Activated B cell treated with CpG ODN at 0.5 μM for 24 hours (primary cell): ENCODE measurements at regions not wholly inside any gene's neighbourhood (a gene's known extent, or its start where the extent isn't known, plus 50 kb on each side); places are given as distances from the start of the nearest gene placed in this dataset.

Experiments
- ATAC-seq: fragments of 200-7000 bp; cut with Tn5 transposase; one replicate; pipeline ENCODE4 v1.10.0; 2021; ENCODE audit warnings: low read depth, mild to moderate bottlenecking, moderate library complexity
- CTCF ChIA-PET: fragments of 350-600 bp; sonication (Branson Sonifier 250); formaldehyde crosslinking; loops from one replicate; lab custom pipeline; 2021; ENCODE audit warnings: antibody characterized with exemption; lab: Charles Lee
- POLR2A ChIA-PET: fragments of 350-600 bp; sonication (Branson Sonifier 250); formaldehyde crosslinking; loops from one replicate; lab custom pipeline; 2021; ENCODE audit warnings: antibody characterized with exemption; lab: Charles Lee
- DNase-seq: peaks from one replicate; pipeline ENCODE4 v3.0.0; 2022
- H3K27ac Mint-ChIP-seq: one replicate; pipeline ENCODE4 v1.8.0; 2020; ENCODE audit warnings: mixed read lengths
- H3K27me3 Mint-ChIP-seq: one replicate; pipeline ENCODE4 v1.8.0; 2021; ENCODE audit warnings: mixed read lengths
- H3K36me3 Mint-ChIP-seq: one replicate; pipeline ENCODE4 v1.8.0; 2021; ENCODE audit warnings: low read depth, mixed read lengths
- H3K4me1 Mint-ChIP-seq: one replicate; pipeline ENCODE4 v1.8.0; 2021; ENCODE audit warnings: mixed read lengths
- H3K4me3 Mint-ChIP-seq: one replicate; pipeline ENCODE4 v1.8.0; 2020; ENCODE audit warnings: mild to moderate bottlenecking, mixed read lengths
- H3K9me3 Mint-ChIP-seq: one replicate; pipeline ENCODE4 v1.8.0; 2020; ENCODE audit warnings: mixed read lengths
- CTCF ChIP-seq: fragments of 200-600 bp; IDR thresholded peaks from one replicate; pipeline ENCODE4 v1.8.0; 2022; ENCODE audit warnings: antibody characterized with exemption, mild to moderate bottlenecking
- intact Hi-C: fragments of 100-400 bp; cut with micrococcal nuclease; formaldehyde crosslinking; loops from one replicate; pipeline ENCODE4 v1.15.1; 2024

DNA sequence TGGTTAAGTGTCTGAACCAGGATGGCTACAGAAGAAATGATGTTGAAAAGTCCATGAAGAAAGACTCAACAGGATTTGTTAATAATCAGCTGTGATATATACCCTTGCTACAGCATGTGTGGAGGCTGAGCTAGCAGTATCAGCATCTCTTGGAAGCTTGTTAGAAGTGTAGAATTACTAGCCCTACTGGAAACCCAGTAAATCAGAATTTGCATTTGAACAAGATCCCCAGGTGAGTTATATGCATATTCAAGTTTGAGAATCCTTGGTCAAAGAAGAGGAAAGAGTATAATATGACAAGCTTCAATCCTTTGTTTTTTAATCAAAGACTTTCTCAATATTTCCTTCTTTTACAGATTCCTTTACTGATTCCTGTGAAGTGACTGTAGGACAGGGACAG is 109.0 kb upstream of the KCNJ3 start:
- no peak for ATAC-seq
- no peaks in the 10 kb centered on the region for H3K36me3 Mint-ChIP-seq
- H3K4me3 Mint-ChIP-seq = no peak overlapping the region
- H3K27ac Mint-ChIP-seq = no peak overlapping the region
- no peaks in the 10 kb centered on the region for H3K4me1 Mint-ChIP-seq
- TF ChIP-seq CTCF = no peak
- intact Hi-C loops = no loop called here
- POLR2A ChIA-PET = no interaction called here
- peaks cover 2% of the 10 kb centered on the region for H3K9me3 Mint-ChIP-seq
- CTCF ChIA-PET = no interaction called here
- no peak for DNase-seq
- H3K27me3 Mint-ChIP-seq = no peaks in the 10 kb centered on the region

- Mint-ChIP-seq H3K9me3 (peaks cover 2% of the 10 kb centered on the region), H3K27me3 (no peaks in the 10 kb centered on the region), H3K36me3 (no peaks in the 10 kb centered on the region), H3K27ac (no peak overlapping the region), H3K4me3 (no peak overlapping the region), H3K4me1 (no peaks in the 10 kb centered on the region)
- ATAC-seq (no peak), DNase-seq (no peak)
- no peak for TF ChIP-seq CTCF
- CTCF ChIA-PET = no interaction called here
- intact Hi-C loops = no loop called here
- POLR2A ChIA-PET = no interaction called here
Observed at GRCh38 chr2:154591294-154591820, 107.1 kb upstream of the KCNJ3 start.

GRCh38 chr2:154599189-154599588 is 99.3 kb upstream of the KCNJ3 start:
- ChIA-PET POLR2A (no interaction called here), CTCF (no interaction called here)
- Mint-ChIP-seq H3K9me3 (peaks cover 2% of the 10 kb centered on the region), H3K27me3 (no peaks in the 10 kb centered on the region), H3K27ac (no peak overlapping the region), H3K36me3 (no peaks in the 10 kb centered on the region), H3K4me1 (no peaks in the 10 kb centered on the region), H3K4me3 (no peak overlapping the region)
- ATAC-seq (no peak), DNase-seq (no peak)
- intact Hi-C loops = no loop called here
- TF ChIP-seq CTCF = no peak

GRCh38 chr2:154600927-154601494 is 97.5 kb upstream of the KCNJ3 start:
- ChIA-PET POLR2A (no interaction called here), CTCF (no interaction called here)
- Mint-ChIP-seq H3K27me3 (no peaks in the 10 kb centered on the region), H3K9me3 (no peaks in the 10 kb centered on the region), H3K27ac (no peak overlapping the region), H3K4me1 (no peaks in the 10 kb centered on the region), H3K4me3 (no peak overlapping the region), H3K36me3 (no peaks in the 10 kb centered on the region)
- TF ChIP-seq CTCF = no peak
- intact Hi-C loops = no loop called here
- ATAC-seq (no peak), DNase-seq (no peak)

DNA sequence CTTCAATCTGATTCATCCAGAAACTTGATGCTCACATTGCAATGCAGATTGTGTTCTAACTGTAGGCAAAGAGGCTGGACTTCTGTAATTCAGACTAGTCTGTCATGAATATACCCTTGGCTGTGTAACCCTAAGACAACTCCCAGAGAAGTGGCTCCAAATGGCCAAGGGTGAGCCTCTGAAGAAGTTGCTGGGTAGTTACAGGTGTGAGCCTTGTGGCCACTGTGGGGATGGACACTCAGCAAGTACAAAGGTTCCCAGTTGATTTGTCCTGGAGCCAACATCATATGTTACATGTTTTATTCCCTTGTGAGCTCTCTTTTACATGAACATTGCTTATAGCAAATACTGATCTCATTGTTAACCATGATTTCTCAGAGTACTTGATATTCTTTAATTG is 94.8 kb upstream of the KCNJ3 start:
- no peak overlapping the region for H3K27ac Mint-ChIP-seq
- DNase-seq (no peak), ATAC-seq (no peak)
- no peaks in the 10 kb centered on the region for H3K9me3 Mint-ChIP-seq
- H3K4me3 Mint-ChIP-seq = no peak overlapping the region
- no peaks in the 10 kb centered on the region for H3K36me3 Mint-ChIP-seq
- no peaks in the 10 kb centered on the region for H3K4me1 Mint-ChIP-seq
- CTCF ChIA-PET = no interaction called here
- POLR2A ChIA-PET = no interaction called here
- no peaks in the 10 kb centered on the region for H3K27me3 Mint-ChIP-seq
- intact Hi-C loops = no loop called here
- no peak for TF ChIP-seq CTCF
